GM12878 (cell line): ENCODE measurements at regions not wholly inside any gene's neighbourhood (a gene's known extent, or its start where the extent isn't known, plus 50 kb on each side); places are given as distances from the start of the nearest gene placed in this dataset.

ENCODE experiments used
- CBFB ChIP-seq: IDR thresholded peaks from 2 replicates; pipeline ENCODE4 v1.6.1; 2016; ENCODE audit warnings: antibody characterized with exemption, low read depth
- CBX5 ChIP-seq: sonication (generic); IDR thresholded peaks from 2 replicates; pipeline ENCODE4 v1.6.1; 2016; ENCODE audit warnings: low read depth, moderate library complexity, mild to moderate bottlenecking, inconsistent platforms
- CHD2 ChIP-seq: IDR thresholded peaks from 2 replicates; pipeline ENCODE4 v1.6.1; 2011; ENCODE audit warnings: low read depth, low read length, improper control_type of control experiment, borderline replicate concordance
- HDGF ChIP-seq: fragments of 450-650 bp; IDR thresholded peaks from 2 replicates; pipeline ENCODE4 v1.6.1; 2016; ENCODE audit warnings: antibody characterized with exemption
- NFIC ChIP-seq: IDR thresholded peaks from 2 replicates; pipeline ENCODE4 v1.6.1; 2012; ENCODE audit warnings: low read depth, mild to moderate bottlenecking, inconsistent platforms, low read length, moderate library complexity
- POLR2AphosphoS2 ChIP-seq: IDR thresholded peaks from 2 replicates; pipeline ENCODE4 v1.6.1; 2011; ENCODE audit warnings: low read depth, mild to moderate bottlenecking, low read length, improper control_type of control experiment, moderate library complexity
- POU2F2 ChIP-seq: IDR thresholded peaks from 3 replicates; pipeline ENCODE4 v1.6.1; 2011; ENCODE audit warnings: low read depth, mild to moderate bottlenecking, low read length, borderline replicate concordance
- RCOR1 ChIP-seq: conservative IDR thresholded peaks from 2 replicates; pipeline ENCODE4 v1.6.1; 2012; ENCODE audit warnings: low read depth, low read length, improper control_type of control experiment
- SIX5 ChIP-seq: IDR thresholded peaks from 2 replicates; pipeline ENCODE4 v1.6.1; 2011; ENCODE audit warnings: mild to moderate bottlenecking, low read depth, low read length, moderate library complexity; ENCODE audit not compliant: severe bottlenecking
- SMC3 ChIP-seq: IDR thresholded peaks from 2 replicates; pipeline ENCODE4 v1.6.1; 2011; ENCODE audit warnings: low read length, improper control_type of control experiment, borderline replicate concordance
- SUZ12 ChIP-seq: fragments of 200-600 bp; sonication (generic); IDR thresholded peaks from one replicate; pipeline ENCODE4 v1.6.1; 2018; ENCODE audit warnings: antibody characterized with exemption, mild to moderate bottlenecking; ENCODE audit not compliant: unreplicated experiment
- TAF1 ChIP-seq: IDR thresholded peaks from 2 replicates; pipeline ENCODE4 v1.6.1; 2011; ENCODE audit warnings: mild to moderate bottlenecking, low read depth, low read length, borderline replicate concordance
- ZNF384 ChIP-seq: IDR thresholded peaks from 2 replicates; pipeline ENCODE4 v1.6.1; 2012; ENCODE audit warnings: low read depth, mild to moderate bottlenecking, low read length, improper control_type of control experiment, borderline replicate concordance
- TF ChIP-seq, protein P1 (sequence below): fragments of 450-650 bp; IDR thresholded peaks from 2 replicates; pipeline ENCODE4 v1.6.1; 2017; ENCODE audit warnings: mild to moderate bottlenecking, moderate library complexity
- TF ChIP-seq, protein P2 (sequence below): fragments of 450-650 bp; formaldehyde crosslinking; IDR thresholded peaks from 2 replicates; pipeline ENCODE4 v1.4.0; 2022; ENCODE audit warnings: mild to moderate bottlenecking, moderate library complexity
- TF ChIP-seq, protein P3 (sequence below): fragments of 450-650 bp; IDR thresholded peaks from 2 replicates; pipeline ENCODE4 v1.6.1; 2017; ENCODE audit warnings: mild to moderate bottlenecking, low read depth, inconsistent platforms; ENCODE audit not compliant: poor library complexity, severe bottlenecking
- TF ChIP-seq, protein P4 (sequence below): IDR thresholded peaks from 2 replicates; pipeline ENCODE4 v1.6.1; 2011; ENCODE audit warnings: low read depth, mild to moderate bottlenecking, low read length, moderate library complexity, borderline replicate concordance; ENCODE audit errors: extremely low read depth

DNA sequence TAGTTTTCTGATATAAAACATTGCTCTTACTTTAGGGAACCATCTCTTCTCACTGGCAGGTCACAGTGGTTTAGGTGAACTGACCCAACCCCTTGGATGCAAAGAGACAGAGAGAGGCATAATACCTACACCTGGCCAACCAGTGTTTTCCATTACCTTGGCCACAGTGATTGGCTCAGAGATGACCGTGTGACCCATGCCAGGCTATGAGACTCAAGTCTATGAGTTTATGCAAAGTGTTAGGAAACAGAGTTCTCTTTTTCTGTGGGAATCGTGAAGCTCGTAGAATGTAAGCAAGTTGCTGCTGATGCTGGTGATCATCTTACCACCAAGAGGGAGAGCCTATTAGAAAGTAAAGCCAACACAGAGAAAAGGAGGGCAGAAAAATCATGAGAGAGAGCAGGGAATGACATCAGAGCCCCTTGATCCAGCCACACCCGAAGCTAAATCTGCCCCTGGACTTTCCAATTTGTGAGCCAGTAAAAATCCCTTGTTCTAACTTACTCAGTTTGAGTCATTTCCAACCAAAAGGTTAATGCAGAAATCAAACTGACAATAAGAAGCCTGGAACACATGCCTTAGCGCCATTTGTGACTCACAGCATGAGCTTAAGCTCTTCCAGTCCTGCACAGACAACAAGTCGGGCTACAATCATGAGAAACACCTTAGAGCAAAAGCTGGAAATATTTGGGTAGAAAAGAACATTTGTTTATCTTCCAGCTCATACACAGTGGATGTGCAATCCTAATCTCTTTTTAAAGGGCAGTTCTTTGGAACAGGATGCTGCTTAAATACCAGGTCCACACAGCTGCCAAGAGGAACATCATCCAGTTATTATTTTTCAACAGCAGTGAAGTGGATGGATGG, 81.3 kb upstream of the KAZN start (continued):
- no peak for TF ChIP-seq ZNF384
- 0 out of 2 replicates have a peak, but pooled peaks have one; percentile 41 for TF ChIP-seq HDGF
- TF ChIP-seq, protein P1, sequence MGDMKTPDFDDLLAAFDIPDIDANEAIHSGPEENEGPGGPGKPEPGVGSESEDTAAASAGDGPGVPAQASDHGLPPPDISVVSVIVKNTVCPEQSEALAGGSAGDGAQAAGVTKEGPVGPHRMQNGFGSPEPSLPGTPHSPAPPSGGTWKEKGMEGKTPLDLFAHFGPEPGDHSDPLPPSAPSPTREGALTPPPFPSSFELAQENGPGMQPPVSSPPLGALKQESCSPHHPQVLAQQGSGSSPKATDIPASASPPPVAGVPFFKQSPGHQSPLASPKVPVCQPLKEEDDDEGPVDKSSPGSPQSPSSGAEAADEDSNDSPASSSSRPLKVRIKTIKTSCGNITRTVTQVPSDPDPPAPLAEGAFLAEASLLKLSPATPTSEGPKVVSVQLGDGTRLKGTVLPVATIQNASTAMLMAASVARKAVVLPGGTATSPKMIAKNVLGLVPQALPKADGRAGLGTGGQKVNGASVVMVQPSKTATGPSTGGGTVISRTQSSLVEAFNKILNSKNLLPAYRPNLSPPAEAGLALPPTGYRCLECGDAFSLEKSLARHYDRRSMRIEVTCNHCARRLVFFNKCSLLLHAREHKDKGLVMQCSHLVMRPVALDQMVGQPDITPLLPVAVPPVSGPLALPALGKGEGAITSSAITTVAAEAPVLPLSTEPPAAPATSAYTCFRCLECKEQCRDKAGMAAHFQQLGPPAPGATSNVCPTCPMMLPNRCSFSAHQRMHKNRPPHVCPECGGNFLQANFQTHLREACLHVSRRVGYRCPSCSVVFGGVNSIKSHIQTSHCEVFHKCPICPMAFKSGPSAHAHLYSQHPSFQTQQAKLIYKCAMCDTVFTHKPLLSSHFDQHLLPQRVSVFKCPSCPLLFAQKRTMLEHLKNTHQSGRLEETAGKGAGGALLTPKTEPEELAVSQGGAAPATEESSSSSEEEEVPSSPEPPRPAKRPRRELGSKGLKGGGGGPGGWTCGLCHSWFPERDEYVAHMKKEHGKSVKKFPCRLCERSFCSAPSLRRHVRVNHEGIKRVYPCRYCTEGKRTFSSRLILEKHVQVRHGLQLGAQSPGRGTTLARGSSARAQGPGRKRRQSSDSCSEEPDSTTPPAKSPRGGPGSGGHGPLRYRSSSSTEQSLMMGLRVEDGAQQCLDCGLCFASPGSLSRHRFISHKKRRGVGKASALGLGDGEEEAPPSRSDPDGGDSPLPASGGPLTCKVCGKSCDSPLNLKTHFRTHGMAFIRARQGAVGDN: 0 out of 2 replicates have a peak, but pooled peaks have one; percentile 16
- peak; percentile 87 for TF ChIP-seq NFIC
- TF ChIP-seq, protein P2, sequence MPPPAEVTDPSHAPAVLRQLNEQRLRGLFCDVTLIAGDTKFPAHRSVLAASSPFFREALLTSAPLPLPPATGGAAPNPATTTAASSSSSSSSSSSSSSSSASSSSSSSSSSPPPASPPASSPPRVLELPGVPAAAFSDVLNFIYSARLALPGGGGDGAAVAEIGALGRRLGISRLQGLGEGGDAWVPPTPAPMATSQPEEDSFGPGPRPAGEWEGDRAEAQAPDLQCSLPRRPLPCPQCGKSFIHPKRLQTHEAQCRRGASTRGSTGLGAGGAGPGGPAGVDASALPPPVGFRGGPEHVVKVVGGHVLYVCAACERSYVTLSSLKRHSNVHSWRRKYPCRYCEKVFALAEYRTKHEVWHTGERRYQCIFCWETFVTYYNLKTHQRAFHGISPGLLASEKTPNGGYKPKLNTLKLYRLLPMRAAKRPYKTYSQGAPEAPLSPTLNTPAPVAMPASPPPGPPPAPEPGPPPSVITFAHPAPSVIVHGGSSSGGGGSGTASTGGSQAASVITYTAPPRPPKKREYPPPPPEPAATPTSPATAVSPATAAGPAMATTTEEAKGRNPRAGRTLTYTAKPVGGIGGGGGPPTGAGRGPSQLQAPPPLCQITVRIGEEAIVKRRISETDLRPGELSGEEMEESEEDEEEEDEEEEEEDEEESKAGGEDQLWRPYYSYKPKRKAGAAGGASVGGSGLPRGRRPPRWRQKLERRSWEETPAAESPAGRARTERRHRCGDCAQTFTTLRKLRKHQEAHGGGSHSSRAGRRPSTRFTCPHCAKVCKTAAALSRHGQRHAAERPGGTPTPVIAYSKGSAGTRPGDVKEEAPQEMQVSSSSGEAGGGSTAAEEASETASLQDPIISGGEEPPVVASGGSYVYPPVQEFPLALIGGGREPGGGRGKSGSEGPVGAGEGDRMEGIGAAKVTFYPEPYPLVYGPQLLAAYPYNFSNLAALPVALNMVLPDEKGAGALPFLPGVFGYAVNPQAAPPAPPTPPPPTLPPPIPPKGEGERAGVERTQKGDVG (CRISPR knock-in tag): no peak
- TF ChIP-seq RCOR1: no peak
- TF ChIP-seq, protein P3, sequence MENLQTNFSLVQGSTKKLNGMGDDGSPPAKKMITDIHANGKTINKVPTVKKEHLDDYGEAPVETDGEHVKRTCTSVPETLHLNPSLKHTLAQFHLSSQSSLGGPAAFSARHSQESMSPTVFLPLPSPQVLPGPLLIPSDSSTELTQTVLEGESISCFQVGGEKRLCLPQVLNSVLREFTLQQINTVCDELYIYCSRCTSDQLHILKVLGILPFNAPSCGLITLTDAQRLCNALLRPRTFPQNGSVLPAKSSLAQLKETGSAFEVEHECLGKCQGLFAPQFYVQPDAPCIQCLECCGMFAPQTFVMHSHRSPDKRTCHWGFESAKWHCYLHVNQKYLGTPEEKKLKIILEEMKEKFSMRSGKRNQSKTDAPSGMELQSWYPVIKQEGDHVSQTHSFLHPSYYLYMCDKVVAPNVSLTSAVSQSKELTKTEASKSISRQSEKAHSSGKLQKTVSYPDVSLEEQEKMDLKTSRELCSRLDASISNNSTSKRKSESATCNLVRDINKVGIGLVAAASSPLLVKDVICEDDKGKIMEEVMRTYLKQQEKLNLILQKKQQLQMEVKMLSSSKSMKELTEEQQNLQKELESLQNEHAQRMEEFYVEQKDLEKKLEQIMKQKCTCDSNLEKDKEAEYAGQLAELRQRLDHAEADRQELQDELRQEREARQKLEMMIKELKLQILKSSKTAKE: no peak
- no peak for TF ChIP-seq POU2F2
- TF ChIP-seq SIX5: no peak
- TF ChIP-seq, protein P4, sequence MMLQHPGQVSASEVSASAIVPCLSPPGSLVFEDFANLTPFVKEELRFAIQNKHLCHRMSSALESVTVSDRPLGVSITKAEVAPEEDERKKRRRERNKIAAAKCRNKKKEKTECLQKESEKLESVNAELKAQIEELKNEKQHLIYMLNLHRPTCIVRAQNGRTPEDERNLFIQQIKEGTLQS: no peak
- TF ChIP-seq TAF1: peak; percentile 56; the same call in 1 of the 2 replicates
- TF ChIP-seq CBFB: no peak
- TF ChIP-seq POLR2AphosphoS2: no peak
- TF ChIP-seq CHD2: no peak
- no peak for TF ChIP-seq SUZ12
- TF ChIP-seq SMC3: no peak
- no peak for TF ChIP-seq CBX5
